Esophagus squamous epithelium (tissue), 5 donors: ENCODE measurements at regions not wholly inside any gene's neighbourhood (a gene's known extent, or its start where the extent isn't known, plus 50 kb on each side); places are given as distances from the start of the nearest gene placed in this dataset.

Source experiments
- DNase-seq: peaks from one replicate; lab custom pipeline; 2025; lab: John Stamatoyannopoulos, UW
- H3K27ac ChIP-seq, 4 donors: fragments of 200-600 bp; sonication (generic); one replicate each; pipeline ENCODE4 v1.5.1; 2016 to 2019; ENCODE audit warnings: mild to moderate bottlenecking in 1 of 4
- H3K27me3 ChIP-seq, 4 donors: fragments of 200-600 bp; sonication (generic); 1 replicate in 3 of 4; 2 replicates in 1 of 4; pipeline versions ENCODE4 v1.5.1 to v1.6.0; 2017 to 2021; ENCODE audit warnings: antibody characterized with exemption in 1 of 4
- H3K36me3 ChIP-seq, 3 donors: fragments of 200-600 bp; sonication (generic); one replicate each; pipeline ENCODE4 v1.5.1; 2016 to 2019
- H3K4me1 ChIP-seq, 3 donors: fragments of 200-600 bp; sonication (generic); one replicate each; pipeline ENCODE4 v1.5.1; 2017 to 2019
- H3K4me3 ChIP-seq, 4 donors: fragments of 200-600 bp; sonication (generic); 1 replicate in 3 of 4; 2 replicates in 1 of 4; pipeline ENCODE4 v1.5.1; 2016 to 2019; ENCODE audit warnings: mild to moderate bottlenecking in 2 of 4, moderate library complexity in 1 of 4
- H3K9me3 ChIP-seq, 3 donors: fragments of 200-600 bp; sonication (generic); one replicate each; pipeline ENCODE4 v1.5.1; 2016 to 2019
- POLR2A ChIP-seq, 4 donors: fragments of 450-650 bp; IDR thresholded peaks; one replicate each; pipeline ENCODE4 v1.6.1; 2017; ENCODE audit warnings: antibody characterized with exemption in 4 of 4, mild to moderate bottlenecking in 4 of 4, moderate library complexity in 3 of 4
- WGBS, 2 donors: methylation state at CpG; one replicate each; pipeline ENCODE4 v1.1.5; 2018; 5-methylcytosine and 5-hydroxymethylcytosine counted together
- intact Hi-C: fragments of 100-400 bp; cut with DNase I; formaldehyde crosslinking; loops from one replicate; pipeline ENCODE4 v1.15.0; 2022
- TF ChIP-seq, protein P1 (sequence below), 6 experiments: fragments of 450-650 bp in 4 of 6; fragments of 200-600 bp in 2 of 6; sonication (generic) in 2 of 6; IDR thresholded peaks; one replicate each; pipeline ENCODE4 v1.5.1; 2016 to 2019; ENCODE audit warnings: antibody characterized with exemption in 6 of 6, mild to moderate bottlenecking in 4 of 6, moderate library complexity in 4 of 6
- donor health status: DM: yes; HTN: yes; CAD: no.

- no peak for TF ChIP-seq POLR2A (IDR thresholded peaks at IDR 0.05)
- TF ChIP-seq, protein P1, sequence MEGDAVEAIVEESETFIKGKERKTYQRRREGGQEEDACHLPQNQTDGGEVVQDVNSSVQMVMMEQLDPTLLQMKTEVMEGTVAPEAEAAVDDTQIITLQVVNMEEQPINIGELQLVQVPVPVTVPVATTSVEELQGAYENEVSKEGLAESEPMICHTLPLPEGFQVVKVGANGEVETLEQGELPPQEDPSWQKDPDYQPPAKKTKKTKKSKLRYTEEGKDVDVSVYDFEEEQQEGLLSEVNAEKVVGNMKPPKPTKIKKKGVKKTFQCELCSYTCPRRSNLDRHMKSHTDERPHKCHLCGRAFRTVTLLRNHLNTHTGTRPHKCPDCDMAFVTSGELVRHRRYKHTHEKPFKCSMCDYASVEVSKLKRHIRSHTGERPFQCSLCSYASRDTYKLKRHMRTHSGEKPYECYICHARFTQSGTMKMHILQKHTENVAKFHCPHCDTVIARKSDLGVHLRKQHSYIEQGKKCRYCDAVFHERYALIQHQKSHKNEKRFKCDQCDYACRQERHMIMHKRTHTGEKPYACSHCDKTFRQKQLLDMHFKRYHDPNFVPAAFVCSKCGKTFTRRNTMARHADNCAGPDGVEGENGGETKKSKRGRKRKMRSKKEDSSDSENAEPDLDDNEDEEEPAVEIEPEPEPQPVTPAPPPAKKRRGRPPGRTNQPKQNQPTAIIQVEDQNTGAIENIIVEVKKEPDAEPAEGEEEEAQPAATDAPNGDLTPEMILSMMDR (IDR thresholded peaks at IDR 0.05) = no peak
- WGBS, 2 donors = 59 to 82% methylated on average over 2 of the region's 2 CpGs
- H3K9me3 ChIP-seq = peaks cover 0 to 28% (median 0%) of the 10 kb centered on the region in 3 donors
- H3K27ac ChIP-seq = no peak overlapping the region
- no peaks in the 10 kb centered on the region for H3K27me3 ChIP-seq
- H3K4me1 ChIP-seq = no peaks in the 10 kb centered on the region
- DNase-seq = no peak
- intact Hi-C loops = no loop called here
- no peak overlapping the region for H3K4me3 ChIP-seq
- no peaks in the 10 kb centered on the region for H3K36me3 ChIP-seq
These were observed 965.4 kb downstream of the LRFN5 start for GRCh38 chr14:42572032-42572431.

DNA sequence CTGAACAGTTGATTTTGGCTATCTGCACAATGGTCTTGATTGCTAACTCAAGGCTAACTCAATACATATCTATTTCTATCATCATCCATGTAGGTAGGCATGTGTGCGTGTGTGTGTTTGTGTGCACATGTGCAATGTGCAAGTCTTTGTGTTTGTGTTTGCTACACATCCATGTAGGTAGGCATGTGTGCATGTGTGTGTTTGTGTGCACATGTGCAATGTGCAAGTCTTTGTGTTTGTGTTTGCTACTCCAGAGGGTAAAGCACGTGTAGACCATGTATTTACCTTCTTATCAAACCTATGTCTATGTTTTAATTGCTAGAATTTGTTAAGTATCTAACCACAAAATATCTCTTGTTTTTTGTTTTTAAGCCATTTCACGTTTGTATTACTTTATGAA is 962.6 kb downstream of the LRFN5 start:
- H3K27me3 ChIP-seq = no peaks in the 10 kb centered on the region
- 51 to 60% methylated on average over 3 of the region's 3 CpGs for WGBS, 2 donors
- TF ChIP-seq POLR2A (IDR thresholded peaks at IDR 0.05) = no peak
- TF ChIP-seq, protein P1 (IDR thresholded peaks at IDR 0.05) = no peak

DNA sequence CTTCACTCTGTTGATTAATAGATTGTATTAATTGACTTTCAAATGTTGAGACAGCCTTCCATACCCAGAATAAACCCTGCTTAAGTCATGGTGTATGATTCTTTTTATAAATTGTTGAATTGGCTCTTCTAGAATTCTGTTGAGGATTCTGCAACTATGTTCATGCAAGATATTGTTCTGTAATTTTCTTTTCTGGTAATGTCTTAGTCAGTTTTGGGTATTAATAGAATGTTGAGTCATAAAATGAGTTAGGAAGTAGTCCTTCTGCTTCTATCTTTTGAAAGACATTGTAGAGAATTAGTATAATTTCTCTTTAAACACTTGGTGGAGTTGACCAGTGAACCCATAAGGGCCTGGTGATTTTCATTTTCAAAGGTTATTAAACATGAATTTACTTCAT is 958.9 kb downstream of the LRFN5 start:
- Histone ChIP-seq H3K36me3 (no peaks in the 10 kb centered on the region), H3K4me1 (no peaks in the 10 kb centered on the region), H3K27me3 (no peaks in the 10 kb centered on the region), H3K4me3 (no peak overlapping the region), H3K27ac (no peak overlapping the region), H3K9me3 (peaks cover 0 to 6% (median 0%) of the 10 kb centered on the region in 3 donors)
- TF ChIP-seq POLR2A (IDR thresholded peaks at IDR 0.05) = no peak
- TF ChIP-seq, protein P1 (IDR thresholded peaks at IDR 0.05) = no peak
- intact Hi-C loops = no loop called here
- DNase-seq = no peak

More for the DNA sequence above, 962.6 kb downstream of the LRFN5 start:
- Histone ChIP-seq H3K36me3 (no peaks in the 10 kb centered on the region), H3K27ac (no peak overlapping the region), H3K4me3 (no peak overlapping the region), H3K9me3 (peaks cover 0 to 21% (median 0%) of the 10 kb centered on the region in 3 donors), H3K4me1 (no peaks in the 10 kb centered on the region)
- intact Hi-C loops = no loop called here
- DNase-seq = no peak

DNA sequence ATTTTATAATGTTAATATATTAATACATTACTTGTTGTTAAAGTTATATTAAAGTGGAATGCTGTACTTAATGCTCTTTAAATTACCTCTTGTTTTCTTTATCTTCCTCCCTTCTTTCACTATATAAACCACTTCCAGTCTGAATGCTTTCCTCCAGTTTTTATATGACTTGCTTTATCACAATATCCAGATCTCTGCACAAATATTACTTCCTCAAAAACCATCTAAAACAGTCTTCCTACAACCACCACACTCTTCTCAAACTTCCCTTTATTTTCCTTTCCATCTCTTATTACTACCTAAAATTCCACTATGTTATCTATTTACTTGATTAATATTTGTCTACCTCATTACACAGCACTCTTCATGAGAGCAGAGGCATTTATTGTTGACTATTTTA is 956.6 kb downstream of the LRFN5 start:
- H3K9me3 ChIP-seq = no peaks in the 10 kb centered on the region
- no peak for DNase-seq
- no peaks in the 10 kb centered on the region for H3K27me3 ChIP-seq
- TF ChIP-seq, protein P1 (IDR thresholded peaks at IDR 0.05) = no peak
- TF ChIP-seq POLR2A (IDR thresholded peaks at IDR 0.05) = no peak
- intact Hi-C loops = no loop called here
- no peaks in the 10 kb centered on the region for H3K4me1 ChIP-seq
- H3K4me3 ChIP-seq = no peak overlapping the region
- H3K36me3 ChIP-seq = no peaks in the 10 kb centered on the region
- H3K27ac ChIP-seq = no peak overlapping the region

- Histone ChIP-seq H3K36me3 (no peaks in the 10 kb centered on the region), H3K27me3 (no peaks in the 10 kb centered on the region), H3K4me1 (no peaks in the 10 kb centered on the region), H3K4me3 (no peak overlapping the region), H3K9me3 (no peaks in the 10 kb centered on the region), H3K27ac (no peak overlapping the region)
- intact Hi-C loops = no loop called here
- TF ChIP-seq, protein P1 (IDR thresholded peaks at IDR 0.05) = no peak
- TF ChIP-seq POLR2A (IDR thresholded peaks at IDR 0.05) = no peak
- WGBS, 2 donors = 13 to 29% methylated on average over 2 of the region's 2 CpGs
- DNase-seq = no peak
These were observed 949.9 kb downstream of the LRFN5 start for GRCh38 chr14:42556551-42556950.
